Calu3 (cell line): ENCODE measurements at regions not wholly inside any gene's neighbourhood (a gene's known extent, or its start where the extent isn't known, plus 50 kb on each side); places are given as distances from the start of the nearest gene placed in this dataset.

Experiments used
- BruUV-seq: library from RNA; stranded (reverse); fragments of 400-500 nt; replicated peaks from 2 replicates; lab custom pipeline; 2021; lab: Mats Ljungman, UMichigan
- CTCF ChIA-PET: fragments of 300-600 bp; sonication (Branson Sonifier 250); formaldehyde crosslinking; loops from one replicate; lab custom pipeline; 2022; ENCODE audit warnings: antibody characterized with exemption; lab: Charles Lee
- DNase-seq: peaks from one replicate; pipeline ENCODE4 v3.0.0; 2022
- H3K27ac Mint-ChIP-seq: one replicate; pipeline ENCODE4 v1.8.0; 2022; ENCODE audit warnings: mixed read lengths; ENCODE audit not compliant: unreplicated experiment
- H3K27me3 Mint-ChIP-seq: one replicate; pipeline ENCODE4 v1.8.0; 2022; ENCODE audit warnings: mixed read lengths; ENCODE audit not compliant: unreplicated experiment
- H3K36me3 Mint-ChIP-seq: one replicate; pipeline ENCODE4 v1.8.0; 2022; ENCODE audit warnings: mild to moderate bottlenecking, moderate library complexity, mixed read lengths; ENCODE audit not compliant: insufficient read depth, unreplicated experiment
- H3K4me1 Mint-ChIP-seq: one replicate; pipeline ENCODE4 v1.8.0; 2022; ENCODE audit warnings: mild to moderate bottlenecking, low read depth, mixed read lengths; ENCODE audit not compliant: unreplicated experiment
- H3K4me3 Mint-ChIP-seq: one replicate; pipeline ENCODE4 v1.8.0; 2022; ENCODE audit warnings: mild to moderate bottlenecking, low read depth, moderate library complexity, mixed read lengths; ENCODE audit not compliant: unreplicated experiment
- H3K9me3 Mint-ChIP-seq: one replicate; pipeline ENCODE4 v1.8.0; 2022; ENCODE audit warnings: low read depth, mixed read lengths; ENCODE audit not compliant: unreplicated experiment
- CTCF ChIP-seq: fragments of 200-600 bp; IDR thresholded peaks from one replicate; pipeline ENCODE4 v1.8.0; 2022; ENCODE audit warnings: antibody characterized with exemption; ENCODE audit not compliant: unreplicated experiment
- intact Hi-C: fragments of 100-400 bp; cut with micrococcal nuclease; formaldehyde crosslinking; loops from one replicate; pipeline ENCODE4 v1.10.0; 2022; ENCODE audit not compliant: unreplicated experiment

- CTCF ChIA-PET: no interaction called here
- no peak for TF ChIP-seq CTCF
- no TSS peak for BruUV-seq
- H3K27me3 Mint-ChIP-seq: no peaks in the 10 kb centered on the region
- H3K36me3 Mint-ChIP-seq: no peaks in the 10 kb centered on the region
- DNase-seq: no peak
- no peak overlapping the region for H3K4me3 Mint-ChIP-seq
- no peaks in the 10 kb centered on the region for H3K4me1 Mint-ChIP-seq
- intact Hi-C loops: no loop called here
- H3K27ac Mint-ChIP-seq: no peak overlapping the region
- H3K9me3 Mint-ChIP-seq: peaks cover 4% of the 10 kb centered on the region
These were observed 264.2 kb downstream of the BCL11B start for GRCh38 chr14:99007795-99008194.

- H3K27ac Mint-ChIP-seq: no peak overlapping the region
- intact Hi-C loops: no loop called here
- no peaks in the 10 kb centered on the region for H3K27me3 Mint-ChIP-seq
- H3K4me3 Mint-ChIP-seq: no peak overlapping the region
- BruUV-seq: no TSS peak
- H3K9me3 Mint-ChIP-seq: peaks cover 4% of the 10 kb centered on the region
- no peak for DNase-seq
- no peak for TF ChIP-seq CTCF
- no peaks in the 10 kb centered on the region for H3K4me1 Mint-ChIP-seq
- H3K36me3 Mint-ChIP-seq: no peaks in the 10 kb centered on the region
- CTCF ChIA-PET: no interaction called here
These were observed 262.1 kb downstream of the BCL11B start for GRCh38 chr14:99009871-99010270.

GRCh38 chr14:99011385-99011784 lies 260.6 kb downstream of the BCL11B start:
- intact Hi-C loops: no loop called here
- BruUV-seq: no TSS peak
- no peak for TF ChIP-seq CTCF
- Mint-ChIP-seq H3K27ac (no peak overlapping the region), H3K4me1 (no peaks in the 10 kb centered on the region), H3K9me3 (peaks cover 4% of the 10 kb centered on the region), H3K36me3 (no peaks in the 10 kb centered on the region), H3K27me3 (no peaks in the 10 kb centered on the region), H3K4me3 (no peak overlapping the region)
- DNase-seq: no peak
- CTCF ChIA-PET: no interaction called here

- no peak overlapping the region for H3K27ac Mint-ChIP-seq
- intact Hi-C loops: no loop called here
- H3K9me3 Mint-ChIP-seq: peaks cover 4% of the 10 kb centered on the region
- no peak for TF ChIP-seq CTCF
- BruUV-seq: no TSS peak
- H3K27me3 Mint-ChIP-seq: no peaks in the 10 kb centered on the region
- H3K36me3 Mint-ChIP-seq: no peaks in the 10 kb centered on the region
- CTCF ChIA-PET: no interaction called here
- H3K4me1 Mint-ChIP-seq: no peaks in the 10 kb centered on the region
- no peak overlapping the region for H3K4me3 Mint-ChIP-seq
- DNase-seq: no peak
These were observed 259.3 kb downstream of the BCL11B start for GRCh38 chr14:99012703-99013102.
